ENCODE measurements at regions not wholly inside any gene's neighbourhood (a gene's known extent, or its start where the extent isn't known, plus 50 kb on each side); places are given as distances from the start of the nearest gene placed in this dataset.
"Not testable (repeated sequence)": the region's sequence is repeated elsewhere in the genome, so short reads cannot be mapped to it uniquely, and the experiment has no call there.

- no peak for DNase-seq
Observed at GRCh38 chr2:198909525-198910267, 548.0 kb downstream of the SATB2 start.

DNA sequence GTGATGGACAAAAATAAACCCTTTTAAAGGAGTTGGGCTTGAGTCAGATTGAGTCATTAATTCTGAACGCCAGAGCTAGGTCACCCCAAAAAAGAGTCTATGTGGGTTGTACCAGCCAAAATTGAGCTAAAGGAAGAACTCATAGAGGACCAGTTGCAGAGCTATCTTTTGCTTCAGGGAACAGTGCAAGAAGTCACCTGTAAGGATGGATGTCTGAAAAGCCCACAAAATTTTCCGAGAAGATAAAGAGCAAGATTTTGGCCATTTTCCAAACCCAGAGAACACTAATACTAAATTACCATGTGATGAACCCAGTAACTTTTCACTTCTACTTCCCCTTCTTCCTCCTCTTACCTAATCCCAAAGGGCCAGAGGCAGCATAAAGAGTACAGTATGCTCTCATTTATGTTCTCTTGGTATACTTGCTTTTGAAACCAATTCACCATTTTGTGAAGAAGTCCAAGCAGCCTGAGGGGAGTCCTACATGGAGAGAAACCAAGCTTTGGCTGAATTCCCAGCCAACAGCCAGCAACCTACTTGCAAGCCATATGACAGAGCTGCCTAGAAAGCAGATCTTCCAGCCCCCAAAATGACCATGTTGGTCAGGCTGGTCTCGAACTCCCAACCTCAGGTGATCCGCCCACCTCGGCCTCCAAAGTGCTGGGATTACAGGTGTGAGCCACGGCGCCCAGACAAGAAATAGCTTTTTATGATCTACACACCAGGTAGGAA is 551.7 kb downstream of the SATB2 start:
- no peak for DNase-seq

- DNase-seq, result no peak
Observed at GRCh38 chr2:198901894-198902293, 555.8 kb downstream of the SATB2 start.

- DNase-seq, result no peak
Observed at GRCh38 chr2:198900141-198900540, 557.6 kb downstream of the SATB2 start.

- DNase-seq, result no peak
Observed at GRCh38 chr2:198890490-198890889, 567.2 kb downstream of the SATB2 start.

DNA sequence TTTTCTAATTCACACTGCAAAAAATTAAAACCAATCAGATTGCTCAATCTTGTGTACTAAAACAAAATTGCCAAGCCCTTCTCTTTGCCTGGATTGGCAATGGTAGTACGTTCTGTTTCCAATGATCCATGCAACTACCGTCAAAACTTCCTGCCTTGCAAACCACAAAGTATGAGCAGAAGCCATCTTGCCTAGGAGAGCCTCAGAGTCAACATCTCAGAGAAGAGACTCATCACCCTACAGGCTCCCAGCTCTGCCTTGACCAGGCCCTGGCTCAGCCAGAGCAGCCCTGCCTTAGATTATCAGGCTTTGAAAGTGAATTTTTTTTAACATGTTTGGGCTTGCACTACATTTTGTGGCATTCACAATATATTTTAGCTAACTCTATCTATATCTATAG is 574.1 kb downstream of the SATB2 start:
- DNase-seq, result no peak

- no peak for DNase-seq
Observed at GRCh38 chr2:198880986-198881385, 576.8 kb downstream of the SATB2 start.

DNA sequence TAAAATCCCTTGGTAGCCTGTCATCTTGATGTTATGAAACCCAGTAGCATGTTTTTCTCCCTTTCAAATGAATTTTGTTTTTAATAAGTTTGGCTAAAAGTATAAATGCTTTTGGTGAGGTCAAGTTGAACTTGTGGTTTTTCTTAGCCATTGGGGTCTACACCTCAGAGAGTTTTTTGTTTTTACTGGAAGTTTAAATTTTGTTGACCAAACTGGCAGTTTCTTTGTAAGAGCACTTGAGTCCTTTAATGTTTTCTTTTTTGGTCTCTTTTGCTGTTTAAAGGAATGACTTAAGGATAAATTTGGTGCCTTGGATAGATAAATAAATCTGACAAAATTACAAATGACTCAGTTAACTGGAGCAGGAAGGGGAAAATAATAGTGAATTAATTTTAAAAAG is 577.3 kb downstream of the SATB2 start:
- DNase-seq, result no peak

- DNase-seq, result no peak
Observed at GRCh38 chr2:198874472-198874858, 583.3 kb downstream of the SATB2 start.

GRCh38 chr2:198873503-198874471 is 584.0 kb downstream of the SATB2 start:
- no peak for DNase-seq

- no peak for DNase-seq
Observed at GRCh38 chr2:198863655-198864054, 594.1 kb downstream of the SATB2 start.

DNA sequence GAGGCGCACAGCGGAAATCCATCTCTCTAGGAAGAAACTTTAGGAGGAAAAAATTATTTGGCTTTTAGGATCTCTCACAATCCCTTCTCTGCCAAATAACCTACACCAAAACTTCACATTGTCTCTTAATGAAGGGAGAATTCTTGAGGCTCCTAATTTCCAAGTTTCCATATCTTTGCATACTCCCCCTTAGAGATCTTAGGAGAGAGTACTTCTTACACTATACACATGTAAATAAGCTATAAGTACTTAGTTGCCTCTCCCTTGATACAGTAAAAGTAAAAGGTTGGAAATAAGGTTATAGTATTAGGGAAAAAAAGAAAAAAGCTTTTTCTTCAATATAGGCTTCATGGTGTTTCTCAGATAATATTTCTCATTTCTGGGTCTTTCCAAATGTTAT is 596.7 kb downstream of the SATB2 start:
- DNase-seq, result no peak

GRCh38 chr2:198857246-198857645 is 600.5 kb downstream of the SATB2 start:
- DNase-seq, result no peak

- not testable (repeated sequence) for DNase-seq
Observed at GRCh38 chr2:198855746-198856145, 602.0 kb downstream of the SATB2 start.

GRCh38 chr2:198852248-198852647 is 605.5 kb downstream of the SATB2 start:
- DNase-seq, result no peak

GRCh38 chr2:198825534-198825933 is 632.2 kb downstream of the SATB2 start:
- no peak for DNase-seq

GRCh38 chr2:198817536-198817935 is 640.2 kb downstream of the SATB2 start:
- no peak for DNase-seq

DNA sequence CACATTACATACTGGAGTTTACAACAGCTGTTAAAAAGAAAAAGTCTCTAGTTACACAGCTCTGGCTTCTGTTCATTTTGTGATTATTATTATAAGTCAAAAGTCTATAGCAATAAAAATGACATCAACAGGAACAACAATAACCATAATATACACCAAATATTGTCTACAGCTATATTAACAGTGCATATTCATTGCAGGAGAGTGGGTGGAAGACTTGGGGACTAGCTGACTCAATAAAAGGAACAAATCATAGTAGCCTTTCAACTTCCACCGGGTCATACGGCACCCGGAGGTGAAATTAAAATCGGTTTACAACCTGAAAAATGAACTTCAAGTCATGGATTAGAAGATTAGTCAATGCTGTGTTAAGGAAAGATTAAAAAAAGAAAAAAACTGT is 642.1 kb downstream of the SATB2 start:
- DNase-seq, result no peak

DNA sequence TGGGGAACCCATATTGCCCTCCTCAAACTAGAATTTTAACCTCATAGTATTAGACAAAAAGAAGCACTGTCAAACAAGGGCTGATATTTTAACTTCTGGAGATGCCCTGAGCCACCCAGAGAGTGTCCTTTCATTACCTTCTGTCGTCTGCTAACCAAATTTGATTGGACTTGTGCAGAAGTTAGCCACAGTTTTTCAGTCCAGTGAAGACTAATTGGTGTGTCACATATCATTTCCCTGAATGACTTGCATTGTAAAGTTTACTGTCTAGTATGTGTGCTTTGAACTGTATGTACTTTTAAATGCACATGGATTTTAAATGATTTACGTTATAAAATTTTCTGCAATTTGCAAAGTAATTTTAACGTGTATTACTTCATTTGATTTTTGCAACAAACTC is 646.5 kb downstream of the SATB2 start:
- DNase-seq, result no peak

GRCh38 chr2:198809976-198810375 is 647.8 kb downstream of the SATB2 start:
- DNase-seq, result no peak

- DNase-seq, result no peak
Observed at GRCh38 chr2:198807131-198807530, 650.6 kb downstream of the SATB2 start.

DNA sequence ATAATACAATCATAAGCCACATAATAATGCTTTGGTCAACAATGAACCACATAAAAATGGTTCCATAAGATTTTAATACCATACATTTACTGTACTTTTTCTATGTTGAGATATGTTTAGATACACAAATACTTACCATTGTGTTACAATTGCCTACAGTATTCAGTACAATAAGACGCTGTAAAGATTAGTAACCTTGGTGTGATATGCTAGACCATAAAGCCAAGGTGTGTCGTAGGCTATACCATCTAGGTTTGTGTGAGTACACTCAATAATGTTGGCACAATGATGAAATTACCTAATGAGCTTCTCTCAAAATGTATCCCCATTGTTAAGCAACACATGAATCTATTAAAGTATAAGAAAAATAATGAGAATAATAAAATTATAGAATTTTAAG is 662.3 kb downstream of the SATB2 start:
- no peak for DNase-seq

GRCh38 chr2:198791623-198792022 is 666.1 kb downstream of the SATB2 start:
- DNase-seq, result no peak
